Loucy (cell line): ENCODE measurements at regions not wholly inside any gene's neighbourhood (a gene's known extent, or its start where the extent isn't known, plus 50 kb on each side); places are given as distances from the start of the nearest gene placed in this dataset.

Experiments
- H2AFZ ChIP-seq: fragments of 200-600 bp; sonication (generic); 2 replicates; pipeline ENCODE4 v1.6.0; 2016; ENCODE audit warnings: antibody characterized with exemption, mild to moderate bottlenecking, low read length, moderate library complexity
- H3F3A ChIP-seq: fragments of 200-600 bp; 2 replicates; pipeline ENCODE4 v1.6.0; 2016; ENCODE audit warnings: antibody characterized with exemption, low read depth, mild to moderate bottlenecking
- H3K27me3 ChIP-seq: fragments of 200-600 bp; sonication (generic); 2 replicates; pipeline ENCODE4 v1.6.1; 2014; ENCODE audit warnings: low read length, mild to moderate bottlenecking; ENCODE audit not compliant: insufficient read depth, poor library complexity, severe bottlenecking
- H3K36me3 ChIP-seq: fragments of 200-600 bp; sonication (generic); 2 replicates; pipeline ENCODE4 v1.6.1; 2016; ENCODE audit warnings: low read length; ENCODE audit not compliant: insufficient read depth
- H3K4me1 ChIP-seq: fragments of 200-600 bp; sonication (generic); 2 replicates; pipeline ENCODE4 v1.5.1; 2014; ENCODE audit warnings: low read length, mild to moderate bottlenecking; ENCODE audit not compliant: insufficient read depth, poor library complexity, severe bottlenecking
- H3K4me2 ChIP-seq: fragments of 200-600 bp; sonication (generic); 2 replicates; pipeline ENCODE4 v1.6.0; 2014; ENCODE audit warnings: antibody characterized with exemption, low read length, low read depth, mild to moderate bottlenecking; ENCODE audit not compliant: poor library complexity, severe bottlenecking
- H3K4me3 ChIP-seq: fragments of 200-600 bp; sonication (generic); 2 replicates; pipeline ENCODE4 v1.5.1; 2014; ENCODE audit warnings: low read length, mild to moderate bottlenecking, mixed read lengths; ENCODE audit not compliant: poor library complexity, severe bottlenecking
- H3K79me2 ChIP-seq: fragments of 200-600 bp; sonication (generic); 2 replicates; pipeline ENCODE4 v1.6.1; 2014; ENCODE audit warnings: low read length; ENCODE audit not compliant: insufficient read depth
- H3K9ac ChIP-seq: fragments of 200-600 bp; sonication (generic); 2 replicates; pipeline ENCODE4 v1.6.0; 2014; ENCODE audit warnings: mild to moderate bottlenecking, low read depth, low read length, moderate library complexity; ENCODE audit not compliant: poor library complexity, severe bottlenecking
- H3K9me2 ChIP-seq: fragments of 200-600 bp; sonication (generic); replicated peaks from 2 replicates; pipeline ENCODE4 v1.6.1; 2016; ENCODE audit warnings: low read depth, low read length, mixed read lengths
- H3K9me3 ChIP-seq: fragments of 200-600 bp; sonication (generic); 2 replicates; pipeline ENCODE4 v1.6.1; 2014; ENCODE audit warnings: mild to moderate bottlenecking, antibody characterized with exemption, low read length, low read depth; ENCODE audit not compliant: insufficient read depth
- H4K20me1 ChIP-seq: fragments of 200-600 bp; sonication (generic); 2 replicates; pipeline ENCODE4 v1.6.0; 2014; ENCODE audit warnings: antibody characterized with exemption, low read length, mild to moderate bottlenecking; ENCODE audit not compliant: insufficient read depth, poor library complexity, severe bottlenecking
- EZH2phosphoT487 ChIP-seq: fragments of 200-600 bp; IDR thresholded peaks from 2 replicates; pipeline ENCODE4 v1.6.1; 2018; ENCODE audit warnings: antibody characterized with exemption, mild to moderate bottlenecking, moderate library complexity, borderline replicate concordance
- TF ChIP-seq, protein P1 (sequence below): fragments of 200-600 bp; sonication (generic); conservative IDR thresholded peaks from 2 replicates; pipeline ENCODE4 v1.5.1; 2014; ENCODE audit warnings: mild to moderate bottlenecking, antibody characterized with exemption, low read length

GRCh38 chr2:136234261-136234660 is 116.3 kb upstream of the CXCR4 start:
- H2AFZ ChIP-seq, result no peak overlapping the region
- no peaks in the 10 kb centered on the region for H3K27me3 ChIP-seq
- H3F3A ChIP-seq, result peaks cover 8% of the 10 kb centered on the region; the same call in 1 of the 2 replicates
- H3K4me3 ChIP-seq, result no peak overlapping the region
- H4K20me1 ChIP-seq, result no peaks in the 10 kb centered on the region
- TF ChIP-seq, protein P1, sequence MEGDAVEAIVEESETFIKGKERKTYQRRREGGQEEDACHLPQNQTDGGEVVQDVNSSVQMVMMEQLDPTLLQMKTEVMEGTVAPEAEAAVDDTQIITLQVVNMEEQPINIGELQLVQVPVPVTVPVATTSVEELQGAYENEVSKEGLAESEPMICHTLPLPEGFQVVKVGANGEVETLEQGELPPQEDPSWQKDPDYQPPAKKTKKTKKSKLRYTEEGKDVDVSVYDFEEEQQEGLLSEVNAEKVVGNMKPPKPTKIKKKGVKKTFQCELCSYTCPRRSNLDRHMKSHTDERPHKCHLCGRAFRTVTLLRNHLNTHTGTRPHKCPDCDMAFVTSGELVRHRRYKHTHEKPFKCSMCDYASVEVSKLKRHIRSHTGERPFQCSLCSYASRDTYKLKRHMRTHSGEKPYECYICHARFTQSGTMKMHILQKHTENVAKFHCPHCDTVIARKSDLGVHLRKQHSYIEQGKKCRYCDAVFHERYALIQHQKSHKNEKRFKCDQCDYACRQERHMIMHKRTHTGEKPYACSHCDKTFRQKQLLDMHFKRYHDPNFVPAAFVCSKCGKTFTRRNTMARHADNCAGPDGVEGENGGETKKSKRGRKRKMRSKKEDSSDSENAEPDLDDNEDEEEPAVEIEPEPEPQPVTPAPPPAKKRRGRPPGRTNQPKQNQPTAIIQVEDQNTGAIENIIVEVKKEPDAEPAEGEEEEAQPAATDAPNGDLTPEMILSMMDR, result no peak
- TF ChIP-seq EZH2phosphoT487, result no peak
- H3K4me1 ChIP-seq, result peaks cover 35% of the 10 kb centered on the region
- H3K9me2 ChIP-seq, result no peaks in the 10 kb centered on the region
- no peaks in the 10 kb centered on the region for H3K36me3 ChIP-seq
- H3K9ac ChIP-seq, result no peak overlapping the region
- no peak overlapping the region for H3K4me2 ChIP-seq
- no peaks in the 10 kb centered on the region for H3K79me2 ChIP-seq
- H3K9me3 ChIP-seq, result no peaks in the 10 kb centered on the region

GRCh38 chr2:136233298-136233697 is 115.3 kb upstream of the CXCR4 start:
- Histone ChIP-seq H3K79me2 (no peaks in the 10 kb centered on the region), H3K4me3 (no peak overlapping the region), H3K9ac (no peak overlapping the region), H4K20me1 (no peaks in the 10 kb centered on the region), H3K9me3 (no peaks in the 10 kb centered on the region), H3K4me1 (peaks cover 26% of the 10 kb centered on the region), H2AFZ (no peak overlapping the region), H3K27me3 (no peaks in the 10 kb centered on the region), H3F3A (no peaks in the 10 kb centered on the region), H3K4me2 (no peak overlapping the region), H3K9me2 (no peaks in the 10 kb centered on the region), H3K36me3 (no peaks in the 10 kb centered on the region)
- no peak for TF ChIP-seq EZH2phosphoT487
- TF ChIP-seq, protein P1, result no peak

DNA sequence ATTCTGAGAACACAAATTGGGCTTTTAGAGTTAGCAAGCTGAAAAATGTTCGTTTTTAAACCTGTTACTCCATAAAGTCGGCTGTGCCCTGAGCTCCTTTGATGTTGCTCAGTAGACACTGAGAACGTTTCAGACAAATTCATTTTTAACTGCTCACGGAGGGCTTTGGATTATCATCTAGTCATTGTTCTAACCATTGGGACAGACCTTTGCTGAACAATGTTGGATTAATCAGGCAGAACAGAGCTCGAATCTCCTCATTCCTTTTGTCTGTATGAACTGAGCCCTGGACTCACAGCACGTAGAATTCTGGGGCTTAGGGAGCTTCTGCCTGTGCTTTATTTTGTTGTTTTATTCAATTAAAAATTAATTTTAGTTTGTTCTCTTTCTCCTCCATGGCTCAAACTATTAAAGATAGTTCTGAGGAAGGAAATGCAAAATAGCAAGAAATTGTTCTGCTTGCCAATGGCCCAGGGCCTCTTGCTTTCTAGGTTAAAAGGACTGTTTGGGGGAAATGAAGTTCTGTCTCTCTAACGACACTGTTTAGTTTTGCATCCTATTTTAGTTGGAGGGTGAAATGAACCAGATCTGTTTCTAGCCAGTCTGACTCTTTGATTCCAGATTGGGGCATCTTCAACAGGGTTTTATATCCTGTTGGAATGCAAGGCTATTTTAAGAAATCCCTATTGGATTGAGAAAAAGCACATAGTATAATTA is 114.7 kb upstream of the CXCR4 start:
- H3K79me2 ChIP-seq, result no peaks in the 10 kb centered on the region
- no peaks in the 10 kb centered on the region for H4K20me1 ChIP-seq
- no peak overlapping the region for H3K4me3 ChIP-seq
- H3K9ac ChIP-seq, result no peak overlapping the region
- H3K4me1 ChIP-seq, result peaks cover 19% of the 10 kb centered on the region
- H3K9me3 ChIP-seq, result no peaks in the 10 kb centered on the region
- no peaks in the 10 kb centered on the region for H3F3A ChIP-seq
- H3K4me2 ChIP-seq, result no peak overlapping the region
- H3K27me3 ChIP-seq, result no peaks in the 10 kb centered on the region
- TF ChIP-seq EZH2phosphoT487, result no peak
- TF ChIP-seq, protein P1, result no peak
- H3K36me3 ChIP-seq, result no peaks in the 10 kb centered on the region
- H2AFZ ChIP-seq, result no peak overlapping the region
- no peaks in the 10 kb centered on the region for H3K9me2 ChIP-seq
